ENCODE measurements at regions not wholly inside any gene's neighbourhood (a gene's known extent, or its start where the extent isn't known, plus 50 kb on each side); places are given as distances from the start of the nearest gene placed in this dataset.

GRCh38 chr20:11457488-11457887 is 460.2 kb upstream of the BTBD3 start:
- TF ChIP-seq CTCF (IDR thresholded peaks at IDR 0.05; ENCODE audit: insufficient read depth, low read depth, low read length) (no peak), EZH2 (IDR thresholded peaks at IDR 0.05; ENCODE audit: insufficient read depth, low read length) (no peak)
